B cell (primary cell): ENCODE measurements at regions not wholly inside any gene's neighbourhood (a gene's known extent, or its start where the extent isn't known, plus 50 kb on each side); places are given as distances from the start of the nearest gene placed in this dataset.

Source experiments
- ATAC-seq: fragments of 200-7000 bp; cut with Tn5 transposase; one replicate; pipeline ENCODE4 v1.10.0; 2021; ENCODE audit warnings: low read depth, mild to moderate bottlenecking, moderate number of reproducible peaks, moderate library complexity
- CTCF ChIA-PET: fragments of 350-600 bp; sonication (Branson Sonifier 250); formaldehyde crosslinking; loops from one replicate; lab custom pipeline; 2021; ENCODE audit warnings: antibody characterized with exemption, inconsistent platforms; lab: Charles Lee
- POLR2A ChIA-PET: fragments of 350-600 bp; sonication (Branson Sonifier 250); formaldehyde crosslinking; loops from one replicate; lab custom pipeline; 2021; ENCODE audit warnings: antibody characterized with exemption; lab: Charles Lee
- DNase-seq: peaks from one replicate; pipeline ENCODE4 v3.0.0; 2013
- H2AFZ ChIP-seq: 2 replicates; pipeline ENCODE4 v1.6.1; 2012; ENCODE audit warnings: mild to moderate bottlenecking, low read depth, low read length; ENCODE audit not compliant: insufficient read depth, poor library complexity, severe bottlenecking
- H3K27ac ChIP-seq, 2 donors: 1 replicate in 1 of 2; 2 replicates in 1 of 2; pipeline ENCODE4 v1.5.1; 2012 to 2013; ENCODE audit warnings: low read length in 2 of 2, mild to moderate bottlenecking in 2 of 2, moderate library complexity in 1 of 2
- H3K27me3 ChIP-seq, 4 experiments: fragments of 200-600 bp in 1 of 4; sonication (generic) in 1 of 4; replicated peaks in 1 of 4; 1 replicate in 2 of 4; 2 replicates in 2 of 4; pipeline versions ENCODE4 v1.6.1 to v1.7.0; 2013 to 2016; ENCODE audit warnings: low read length in 3 of 4, mild to moderate bottlenecking in 2 of 4, mixed read lengths in 1 of 4, moderate library complexity in 1 of 4; ENCODE audit not compliant: insufficient read depth in 4 of 4, control insufficient read depth in 3 of 4; ENCODE audit errors: control extremely low read depth in 1 of 4
- H3K36me3 ChIP-seq, 2 experiments: replicated peaks in 1 of 2; 1 replicate in 1 of 2; 2 replicates in 1 of 2; pipeline versions ENCODE4 v1.6.1 to v1.7.1; 2013; ENCODE audit warnings: low read length in 1 of 2; ENCODE audit not compliant: insufficient read depth in 2 of 2, control insufficient read depth in 1 of 2; ENCODE audit errors: control extremely low read depth in 1 of 2, extremely low read depth in 1 of 2
- H3K4me1 ChIP-seq, 2 donors: fragments of 200-600 bp in 1 of 2; sonication (generic) in 1 of 2; 1 replicate in 1 of 2; 2 replicates in 1 of 2; pipeline versions ENCODE4 v1.5.1 to v1.6.1; 2013 to 2017; ENCODE audit warnings: low read length in 2 of 2; ENCODE audit not compliant: control insufficient read depth in 2 of 2, insufficient read depth in 2 of 2
- H3K4me2 ChIP-seq: replicated peaks from 2 replicates; pipeline ENCODE3; 2012; ENCODE audit warnings: mild to moderate bottlenecking, low read depth, low read length; ENCODE audit not compliant: poor library complexity, severe bottlenecking
- H3K4me3 ChIP-seq, 5 experiments: fragments of 200-600 bp in 1 of 5; sonication (generic) in 1 of 5; 1 replicate in 3 of 5; 2 replicates in 2 of 5; pipeline versions ENCODE4 v1.5.1 to v1.7.0; 2011 to 2016; ENCODE audit warnings: low read length in 4 of 5, mild to moderate bottlenecking in 4 of 5, low read depth in 2 of 5, control low read depth in 1 of 5, moderate library complexity in 1 of 5; ENCODE audit not compliant: insufficient read depth in 1 of 5; ENCODE audit errors: control extremely low read depth in 1 of 5, extremely low read depth in 1 of 5
- H3K79me2 ChIP-seq: fragments of 200-600 bp; sonication (generic); one replicate; pipeline ENCODE4 v1.6.0; 2016; ENCODE audit warnings: low read length; ENCODE audit not compliant: control insufficient read depth, insufficient read depth
- H3K9ac ChIP-seq: fragments of 200-600 bp; sonication (generic); 2 replicates; pipeline ENCODE4 v1.6.1; 2017; ENCODE audit warnings: mild to moderate bottlenecking, low read length, moderate library complexity
- H3K9me3 ChIP-seq, 3 donors: one replicate each; pipeline versions ENCODE4 v1.6.1 to v1.7.1; 2013; ENCODE audit warnings: low read length in 2 of 3; ENCODE audit not compliant: control insufficient read depth in 2 of 3, insufficient read depth in 1 of 3; ENCODE audit errors: control extremely low read depth in 1 of 3
- H4K20me1 ChIP-seq: 2 replicates; pipeline ENCODE4 v1.6.0; 2012; ENCODE audit warnings: mild to moderate bottlenecking, low read length; ENCODE audit not compliant: insufficient read depth, control insufficient read depth, poor library complexity, severe bottlenecking
- H3K27ac Mint-ChIP-seq: one replicate; pipeline ENCODE4 v1.8.0; 2021; ENCODE audit warnings: mixed read lengths
- H3K27me3 Mint-ChIP-seq: one replicate; pipeline ENCODE4 v1.8.0; 2021; ENCODE audit warnings: mixed read lengths
- H3K4me1 Mint-ChIP-seq: one replicate; pipeline ENCODE4 v1.8.0; 2021; ENCODE audit warnings: mixed read lengths
- H3K4me3 Mint-ChIP-seq: one replicate; pipeline ENCODE4 v1.8.0; 2021; ENCODE audit warnings: mixed read lengths
- H3K9me3 Mint-ChIP-seq: one replicate; pipeline ENCODE4 v1.8.0; 2022; ENCODE audit warnings: mixed read lengths; ENCODE audit not compliant: insufficient read depth
- EZH2 ChIP-seq: IDR thresholded peaks from 2 replicates; pipeline ENCODE4 v1.6.1; 2012; ENCODE audit warnings: borderline replicate concordance, low read depth, mild to moderate bottlenecking, moderate library complexity, low read length; ENCODE audit not compliant: insufficient read depth, poor library complexity, severe bottlenecking
- WGBS: methylation state at CpG from one replicate; pipeline ENCODE4 v1.1.5; 2013; ENCODE audit warnings: missing lambda C conversion rate; ENCODE audit not compliant: insufficient coverage; 5-methylcytosine and 5-hydroxymethylcytosine counted together
- intact Hi-C: fragments of 100-400 bp; cut with micrococcal nuclease; formaldehyde crosslinking; loops from one replicate; pipeline ENCODE4 v1.10.0; 2022
- TF ChIP-seq, protein P1 (sequence below): fragments of 200-600 bp; IDR thresholded peaks from one replicate; pipeline ENCODE4 v1.8.0; 2022; ENCODE audit warnings: antibody characterized with exemption, mild to moderate bottlenecking

DNA sequence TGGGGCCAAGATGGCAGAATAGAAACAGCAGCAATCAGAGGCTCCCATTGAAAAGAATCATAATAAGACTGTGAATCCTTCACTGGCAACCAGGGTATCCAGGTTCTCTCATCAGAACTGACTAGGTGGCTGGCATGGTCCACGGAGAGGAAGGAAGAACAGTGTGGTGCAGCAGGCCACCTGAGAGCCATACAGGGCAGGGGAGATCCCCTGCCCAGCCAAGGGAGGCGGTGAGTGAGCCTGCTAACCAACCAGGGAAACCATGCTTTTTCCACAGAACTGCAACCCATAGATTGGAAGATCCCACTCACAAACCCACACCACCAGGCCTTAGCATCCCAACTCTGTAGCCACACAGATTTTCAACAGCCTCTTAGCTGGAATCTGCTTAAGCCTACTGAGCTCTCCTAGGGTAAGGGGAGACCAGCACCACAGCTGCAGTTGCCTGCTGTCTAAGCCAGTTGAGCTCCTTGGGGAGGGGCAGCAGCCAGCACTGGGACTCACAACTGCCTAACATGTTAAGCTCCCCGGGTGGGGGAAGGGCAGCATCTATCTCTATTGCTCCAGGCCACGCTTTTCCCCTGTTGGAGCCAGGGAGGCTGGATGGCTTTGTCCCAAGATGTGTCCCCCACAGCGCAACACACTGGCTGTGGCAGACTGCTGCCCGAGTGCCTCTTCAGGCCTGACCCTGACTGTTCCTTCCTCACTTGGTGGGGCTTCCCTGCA, 342.6 kb upstream of the CCDC196 start:
- Histone ChIP-seq H2AFZ (no peak overlapping the region), H3K4me2 (no peak overlapping the region), H3K27me3 (peaks cover 0 to 5% (median 0%) of the 10 kb centered on the region in 4 experiments), H3K79me2 (no peaks in the 10 kb centered on the region), H3K4me3 (no peak overlapping the region), H3K9ac (no peak overlapping the region), H3K36me3 (no peaks in the 10 kb centered on the region), H3K9me3 (peaks cover 0 to 7% (median 0%) of the 10 kb centered on the region in 3 donors), H3K27ac (no peak overlapping the region), H3K4me1 (peaks cover 15 to 19% of the 10 kb centered on the region in 2 donors), H4K20me1 (no peaks in the 10 kb centered on the region)
- intact Hi-C loops: no loop called here
- H3K4me3 Mint-ChIP-seq: no peak overlapping the region
- WGBS: 81% methylated on average over 6 of the region's 6 CpGs
- H3K9me3 Mint-ChIP-seq: no peaks in the 10 kb centered on the region
- ATAC-seq (no peak), DNase-seq (no peak)
- CTCF ChIA-PET: no interaction called here
- peaks cover 35% of the 10 kb centered on the region for H3K27me3 Mint-ChIP-seq
- POLR2A ChIA-PET: no interaction called here
- H3K27ac Mint-ChIP-seq: no peak overlapping the region
- TF ChIP-seq, protein P1, sequence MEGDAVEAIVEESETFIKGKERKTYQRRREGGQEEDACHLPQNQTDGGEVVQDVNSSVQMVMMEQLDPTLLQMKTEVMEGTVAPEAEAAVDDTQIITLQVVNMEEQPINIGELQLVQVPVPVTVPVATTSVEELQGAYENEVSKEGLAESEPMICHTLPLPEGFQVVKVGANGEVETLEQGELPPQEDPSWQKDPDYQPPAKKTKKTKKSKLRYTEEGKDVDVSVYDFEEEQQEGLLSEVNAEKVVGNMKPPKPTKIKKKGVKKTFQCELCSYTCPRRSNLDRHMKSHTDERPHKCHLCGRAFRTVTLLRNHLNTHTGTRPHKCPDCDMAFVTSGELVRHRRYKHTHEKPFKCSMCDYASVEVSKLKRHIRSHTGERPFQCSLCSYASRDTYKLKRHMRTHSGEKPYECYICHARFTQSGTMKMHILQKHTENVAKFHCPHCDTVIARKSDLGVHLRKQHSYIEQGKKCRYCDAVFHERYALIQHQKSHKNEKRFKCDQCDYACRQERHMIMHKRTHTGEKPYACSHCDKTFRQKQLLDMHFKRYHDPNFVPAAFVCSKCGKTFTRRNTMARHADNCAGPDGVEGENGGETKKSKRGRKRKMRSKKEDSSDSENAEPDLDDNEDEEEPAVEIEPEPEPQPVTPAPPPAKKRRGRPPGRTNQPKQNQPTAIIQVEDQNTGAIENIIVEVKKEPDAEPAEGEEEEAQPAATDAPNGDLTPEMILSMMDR: no peak
- TF ChIP-seq EZH2: no peak
- peaks cover 4% of the 10 kb centered on the region for H3K4me1 Mint-ChIP-seq

DNA sequence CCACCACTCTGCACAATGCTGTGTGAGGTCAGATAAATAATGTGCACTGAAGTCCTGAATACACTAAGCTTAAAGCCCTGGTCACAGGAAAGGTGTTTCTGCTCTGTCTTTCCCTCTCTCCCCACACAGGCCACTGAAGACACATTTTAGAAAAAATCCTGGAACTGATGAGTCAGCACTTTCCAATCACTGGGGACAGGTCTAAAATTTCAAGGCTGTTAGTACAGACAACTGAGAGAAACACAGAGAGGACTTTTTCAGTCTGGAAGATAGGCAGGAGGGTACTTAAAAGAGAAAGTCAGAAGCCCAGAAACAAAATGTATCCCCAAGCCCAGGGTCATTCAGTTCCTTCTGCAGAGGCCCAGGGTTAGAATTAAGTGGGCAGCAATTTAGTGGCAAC, 333.9 kb upstream of the CCDC196 start:
- Histone ChIP-seq H3K27me3 (no peaks in the 10 kb centered on the region), H3K36me3 (no peaks in the 10 kb centered on the region), H3K4me2 (no peak overlapping the region), H3K9ac (no peak overlapping the region), H3K4me1 (no peaks in the 10 kb centered on the region), H3K79me2 (no peaks in the 10 kb centered on the region), H3K9me3 (no peaks in the 10 kb centered on the region), H3K4me3 (no peak overlapping the region), H2AFZ (no peak overlapping the region), H4K20me1 (no peaks in the 10 kb centered on the region), H3K27ac (no peak overlapping the region)
- no peak for ATAC-seq
- Mint-ChIP-seq H3K4me1 (no peaks in the 10 kb centered on the region), H3K27ac (no peak overlapping the region), H3K9me3 (peaks cover 3% of the 10 kb centered on the region), H3K4me3 (no peak overlapping the region), H3K27me3 (peaks cover 1% of the 10 kb centered on the region)
- no peak for TF ChIP-seq EZH2
- TF ChIP-seq, protein P1: no peak
- DNase-seq: no peak
- POLR2A ChIA-PET: no interaction called here
- CTCF ChIA-PET: no interaction called here
- intact Hi-C loops: no loop called here
